PFSK-1 (cell line): ENCODE measurements at regions not wholly inside any gene's neighbourhood (a gene's known extent, or its start where the extent isn't known, plus 50 kb on each side); places are given as distances from the start of the nearest gene placed in this dataset.

Experiments used
- POLR2AphosphoS5 ChIP-seq: IDR thresholded peaks from 2 replicates; pipeline ENCODE4 v1.6.1; 2012; ENCODE audit warnings: low read depth, mild to moderate bottlenecking, control low read depth, low read length, moderate library complexity
- REST ChIP-seq, 2 experiments: IDR thresholded peaks; 2 replicates each; pipeline versions ENCODE4 v1.6.1 to v1.8.0; 2011 to 2012; ENCODE audit warnings: low read depth in 2 of 2, low read length in 2 of 2, control low read depth in 1 of 2, inconsistent platforms in 1 of 2, mild to moderate bottlenecking in 1 of 2, moderate library complexity in 1 of 2; ENCODE audit not compliant: insufficient read depth in 1 of 2
- SIN3A ChIP-seq: IDR thresholded peaks from 2 replicates; pipeline ENCODE4 v1.6.1; 2012; ENCODE audit warnings: mild to moderate bottlenecking, low read length, moderate library complexity, borderline replicate concordance; ENCODE audit not compliant: insufficient read depth
- TAF1 ChIP-seq: IDR thresholded peaks from 2 replicates; pipeline ENCODE4 v1.6.1; 2012; ENCODE audit warnings: low read length, control low read depth, borderline replicate concordance; ENCODE audit not compliant: insufficient read depth

- TF ChIP-seq SIN3A: no peak
- no peak for TF ChIP-seq REST (IDR thresholded peaks at IDR 0.05; ENCODE audit: insufficient read depth in 1 of 2, low read depth in 2 of 2, low read length in 2 of 2)
- no peak for TF ChIP-seq TAF1
- TF ChIP-seq POLR2AphosphoS5: no peak
These were observed 365.3 kb upstream of the CLINT1 start for GRCh38 chr5:158224253-158224652.
